NCI-H748 (cell line): ENCODE measurements at regions not wholly inside any gene's neighbourhood (a gene's known extent, or its start where the extent isn't known, plus 50 kb on each side); places are given as distances from the start of the nearest gene placed in this dataset.

Experiments
- DNase-seq: peaks from one replicate; lab custom pipeline; 2025; ENCODE audit not compliant: unreplicated experiment; lab: John Stamatoyannopoulos, UW

GRCh38 chr6:147023581-147023980 is 180.6 kb upstream of the STXBP5 start:
- no peak for DNase-seq

- no peak for DNase-seq
Observed at GRCh38 chr6:147029923-147030322, 174.3 kb upstream of the STXBP5 start.

GRCh38 chr6:147033267-147033666 is 170.9 kb upstream of the STXBP5 start:
- no peak for DNase-seq

- no peak for DNase-seq
Observed at GRCh38 chr6:147035886-147036285, 168.3 kb upstream of the STXBP5 start.

- no peak for DNase-seq
Observed at GRCh38 chr6:147037881-147038280, 166.3 kb upstream of the STXBP5 start.

DNA sequence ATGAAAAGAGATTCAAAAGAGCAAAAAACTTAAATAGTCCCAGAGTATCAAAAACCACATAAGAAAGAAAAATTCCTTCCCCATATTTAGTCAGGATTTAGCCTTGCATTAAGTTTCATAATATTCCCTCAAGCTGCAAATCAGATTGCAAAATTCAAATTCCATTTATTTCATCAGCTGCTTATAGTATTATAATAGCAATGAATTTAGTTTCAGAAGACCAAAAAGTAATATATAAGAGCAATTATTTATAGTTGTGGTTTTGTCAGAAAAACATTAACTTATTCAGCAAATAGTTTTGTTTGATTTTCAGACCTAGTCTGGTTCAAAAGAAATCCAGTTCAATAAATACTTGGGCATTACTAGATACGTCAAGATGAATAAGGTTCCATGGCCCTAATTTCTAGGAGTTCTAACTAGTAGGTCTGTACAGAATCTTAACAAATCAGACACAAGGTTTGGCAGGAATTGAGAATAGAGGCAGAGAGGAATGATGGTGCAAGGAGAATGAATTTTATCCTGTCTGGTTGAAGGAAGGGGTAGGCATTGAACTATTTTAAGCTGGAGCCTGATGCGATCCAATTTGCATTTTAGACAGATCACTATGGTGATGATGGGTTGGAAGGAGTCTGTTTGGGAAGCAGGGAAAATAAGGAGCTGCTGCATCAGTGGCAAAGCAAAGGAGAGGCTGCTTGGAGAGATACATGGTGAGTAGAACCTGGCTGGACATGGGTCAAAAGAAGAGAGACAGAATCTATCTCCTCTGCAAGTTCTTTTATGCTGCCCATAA is 163.9 kb upstream of the STXBP5 start:
- no peak for DNase-seq

GRCh38 chr6:147042679-147043078 is 161.5 kb upstream of the STXBP5 start:
- no peak for DNase-seq

GRCh38 chr6:147043994-147044477 is 160.2 kb upstream of the STXBP5 start:
- DNase-seq, result peak; percentile 89

- no peak for DNase-seq
Observed at GRCh38 chr6:147046141-147046877, 157.9 kb upstream of the STXBP5 start.

DNA sequence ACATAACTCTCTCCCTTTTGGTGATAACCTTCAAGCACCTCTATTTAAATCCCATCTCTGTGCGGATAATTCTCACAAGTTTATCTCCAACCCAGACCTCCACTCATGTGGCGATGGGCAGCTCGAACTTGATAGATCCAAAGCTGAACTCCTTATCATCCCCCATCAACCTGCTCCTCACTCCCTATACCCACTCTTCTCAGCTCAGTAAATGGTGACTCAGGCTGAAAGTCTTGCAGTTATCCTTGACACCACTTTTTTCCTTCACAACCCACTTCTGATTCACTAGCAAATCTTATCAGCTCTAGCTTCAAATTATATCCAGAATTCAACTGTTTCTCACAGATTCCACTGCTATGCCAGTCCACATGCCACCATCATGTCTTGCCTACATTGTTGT is 155.3 kb upstream of the STXBP5 start:
- no peak for DNase-seq

GRCh38 chr6:147053311-147053921 is 150.8 kb upstream of the STXBP5 start:
- DNase-seq, result no peak

DNA sequence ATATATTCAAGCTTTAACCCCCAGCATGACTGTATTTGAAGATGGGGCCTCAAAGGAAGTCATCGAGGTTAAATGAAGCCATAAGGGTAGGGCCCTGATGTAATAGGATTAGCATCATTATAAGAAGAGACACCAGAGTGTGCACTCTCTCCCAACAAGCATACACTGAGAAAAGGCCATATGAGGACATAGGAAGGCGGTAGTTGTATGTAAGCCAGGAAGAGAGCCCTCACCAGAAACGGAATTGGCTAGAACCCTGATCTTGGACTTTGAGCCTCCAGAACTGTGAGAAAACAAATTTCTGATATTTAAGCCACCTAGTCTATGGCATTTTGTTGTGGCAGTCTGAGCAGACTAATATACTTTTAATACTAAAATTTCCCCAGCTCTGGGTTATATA is 150.1 kb upstream of the STXBP5 start:
- no peak for DNase-seq

DNA sequence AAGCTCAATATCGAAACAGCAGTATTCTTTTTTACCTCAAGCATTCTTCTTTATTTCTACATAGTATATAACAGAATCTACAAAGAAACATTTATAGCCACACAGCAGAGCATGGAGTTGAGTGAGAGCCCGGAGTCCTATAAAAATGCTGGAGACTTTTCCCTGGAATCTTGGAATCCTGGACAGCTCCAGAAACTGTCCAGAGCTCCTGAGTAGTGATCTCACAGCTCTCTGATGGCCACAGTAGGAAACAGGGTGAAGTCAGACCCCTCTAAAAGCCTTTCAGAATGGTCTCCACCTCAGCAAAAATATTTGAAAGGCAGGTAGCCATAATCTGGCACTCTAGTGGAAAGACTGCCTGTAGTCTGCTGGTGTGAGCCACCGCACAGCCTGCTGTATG is 149.3 kb upstream of the STXBP5 start:
- no peak for DNase-seq

GRCh38 chr6:147055821-147056392 is 148.3 kb upstream of the STXBP5 start:
- DNase-seq, result peak; percentile 37

DNA sequence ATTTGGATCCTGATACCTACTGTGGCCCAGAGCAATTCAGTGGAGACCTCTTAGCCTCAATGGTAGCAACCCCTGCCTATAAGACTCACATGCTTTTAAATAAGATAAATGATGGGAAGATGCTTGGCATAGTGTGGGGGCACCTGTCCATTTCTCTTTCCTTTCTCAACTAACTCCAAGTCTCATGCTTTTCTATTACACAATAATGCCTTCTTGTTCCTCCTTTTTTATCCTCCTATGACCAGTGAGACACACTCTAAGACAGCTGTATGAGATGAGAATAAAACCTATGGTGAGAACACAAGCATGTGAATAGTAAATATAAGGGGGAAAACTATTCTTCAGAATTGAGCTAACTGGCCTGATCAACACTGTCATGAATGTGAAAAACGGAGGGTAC is 147.0 kb upstream of the STXBP5 start:
- no peak for DNase-seq

DNA sequence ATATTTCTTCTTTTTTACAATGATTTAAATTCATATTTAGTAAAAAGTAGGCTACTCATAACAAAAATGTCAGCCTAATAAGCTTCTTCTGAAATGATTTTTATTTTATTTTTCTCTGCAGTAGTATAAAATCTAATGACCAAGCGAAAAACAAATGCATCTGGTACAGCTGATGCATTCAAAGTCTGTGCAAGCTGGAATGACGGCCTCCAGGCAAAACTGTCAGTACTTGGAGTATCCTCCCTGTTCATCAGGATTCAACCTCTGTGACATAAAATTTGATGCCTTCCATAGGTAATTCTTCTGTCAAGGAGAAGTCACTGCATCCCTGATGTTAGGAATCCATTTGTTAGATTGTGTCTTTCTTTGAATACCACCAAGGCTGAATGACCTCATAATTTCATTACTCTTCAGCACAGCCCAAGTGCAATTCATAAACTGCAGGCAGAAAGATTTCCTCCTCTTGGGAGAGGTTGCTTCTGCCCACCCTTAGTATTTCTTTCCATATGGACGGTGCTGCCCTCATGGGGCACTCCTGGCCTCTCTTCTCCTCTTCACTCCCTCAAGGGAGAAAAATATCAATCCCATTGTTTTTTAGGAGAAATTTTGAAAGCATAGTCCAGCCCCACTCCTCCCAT is 146.4 kb upstream of the STXBP5 start:
- no peak for DNase-seq

DNA sequence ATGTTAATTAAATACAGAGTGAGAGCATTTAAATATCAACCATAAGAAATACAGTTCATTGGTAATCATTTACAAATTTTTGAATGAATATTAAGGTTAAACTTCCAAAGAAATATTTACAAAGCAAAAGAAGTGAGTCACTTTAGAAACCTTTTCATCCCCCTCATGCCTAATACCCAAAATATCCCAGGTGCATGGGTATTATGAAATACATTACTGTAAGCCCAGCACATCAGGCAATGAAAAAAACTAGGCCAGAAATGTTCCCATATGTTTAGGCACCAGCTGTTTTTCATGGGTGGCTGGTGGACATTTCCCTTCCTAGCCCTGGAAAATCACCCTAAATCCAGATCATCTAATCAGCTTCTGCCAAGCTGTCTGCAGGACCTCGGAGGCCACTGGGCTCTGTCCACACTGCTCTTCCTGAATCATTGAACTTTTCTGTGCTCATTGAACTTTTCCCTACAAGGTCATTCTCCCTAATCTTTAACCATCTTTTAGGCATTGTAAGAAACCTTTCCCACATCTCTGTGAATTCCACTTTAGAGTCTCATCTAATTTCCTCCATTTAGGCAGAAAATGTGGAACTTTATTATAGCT is 145.3 kb upstream of the STXBP5 start:
- no peak for DNase-seq

DNA sequence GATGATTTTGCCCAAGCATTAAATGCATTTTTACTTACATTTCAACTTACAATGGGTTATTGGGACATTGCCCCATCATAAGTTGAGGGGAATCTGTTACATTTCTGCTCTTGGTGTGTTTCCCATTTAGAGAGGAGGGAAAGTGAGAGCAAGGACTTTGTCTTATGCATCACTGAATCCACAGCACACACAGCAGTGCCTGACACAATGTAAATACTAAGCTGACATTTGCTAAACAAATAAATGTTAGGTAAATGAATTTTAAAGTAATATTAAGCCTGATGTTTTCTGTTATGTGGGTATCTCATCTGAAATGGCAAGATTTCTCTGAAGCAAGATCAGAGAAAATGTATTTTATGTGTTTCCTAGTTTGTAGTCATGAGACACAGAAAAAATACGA is 143.6 kb upstream of the STXBP5 start:
- DNase-seq, result peak; percentile 26

DNA sequence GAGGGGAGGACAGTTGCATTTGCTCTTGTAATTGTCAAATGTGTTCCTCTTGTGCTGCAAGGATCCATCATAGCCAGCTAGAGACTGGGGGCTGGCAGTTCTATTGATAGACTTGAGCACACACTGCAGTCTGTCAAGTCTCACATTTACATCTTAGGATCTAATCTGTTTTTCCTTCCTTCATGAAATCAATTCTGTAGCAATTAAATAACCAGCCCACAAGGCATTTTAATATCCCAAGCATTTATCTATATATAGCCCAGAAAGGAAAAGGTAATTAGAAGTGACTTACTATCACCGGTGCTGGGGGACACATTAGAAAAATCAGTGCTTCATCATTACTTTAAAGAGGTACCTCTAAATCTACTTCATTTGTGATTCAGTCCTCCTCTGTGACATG is 143.0 kb upstream of the STXBP5 start:
- DNase-seq, result peak; percentile 5

DNA sequence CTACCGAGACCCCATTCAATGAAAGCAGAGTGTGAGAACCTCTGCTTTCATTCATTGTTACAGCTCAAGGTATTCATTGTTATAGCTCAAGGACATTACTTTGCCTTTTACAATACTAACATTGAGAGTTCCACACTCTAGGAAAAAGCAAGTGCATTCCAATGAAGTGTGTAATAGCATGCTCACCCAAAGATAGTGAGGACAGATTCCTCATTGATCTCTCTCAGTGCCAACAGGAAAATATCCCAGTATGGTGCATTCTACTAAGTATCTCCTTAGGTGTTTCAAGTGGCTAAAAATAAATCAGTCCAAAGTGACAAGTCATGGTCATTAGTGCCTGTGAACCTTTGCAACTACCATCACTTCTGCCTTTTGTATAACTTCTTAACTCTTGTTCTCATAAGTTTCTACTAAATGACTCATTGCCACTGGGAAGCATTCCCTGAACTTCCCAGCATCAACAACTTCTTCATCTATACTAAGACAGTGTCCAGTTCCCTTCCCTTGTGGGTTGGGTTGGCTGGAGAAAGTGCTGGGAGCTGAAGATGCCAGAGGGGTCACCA is 140.7 kb upstream of the STXBP5 start:
- DNase-seq, result no peak
